ENCODE measurements at regions not wholly inside any gene's neighbourhood (a gene's known extent, or its start where the extent isn't known, plus 50 kb on each side); places are given as distances from the start of the nearest gene placed in this dataset.

DNA sequence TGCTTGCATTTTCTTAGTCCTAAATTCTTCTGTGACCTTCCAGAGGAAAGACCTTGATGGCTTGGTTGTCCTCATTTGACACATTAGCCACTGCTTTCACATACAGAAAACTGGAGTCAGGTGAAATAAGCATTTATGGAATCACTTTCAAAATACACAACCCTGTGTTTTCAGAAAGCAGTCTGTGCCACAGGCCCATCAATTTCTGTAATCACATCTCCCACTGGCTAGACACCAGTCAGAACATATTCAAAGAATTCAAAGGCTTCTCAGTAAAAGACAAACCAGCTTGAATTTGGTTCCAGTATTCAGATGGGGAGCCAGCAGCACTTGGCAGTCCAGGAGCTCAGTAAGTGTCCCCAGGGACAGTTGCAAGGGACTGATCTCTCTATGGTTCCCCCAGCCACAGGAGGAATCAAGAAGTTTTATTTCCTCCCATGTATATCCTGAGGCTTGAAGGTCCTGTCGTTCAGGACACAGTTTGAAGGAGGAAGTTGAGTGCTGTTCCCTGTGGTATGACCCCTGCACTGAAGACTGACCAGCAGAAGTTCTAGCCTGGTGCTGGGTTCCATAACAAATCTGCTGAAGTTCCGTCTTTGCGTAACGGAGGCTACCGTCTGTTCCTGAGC is 214.3 kb downstream of the FOXO1 start:
- no peak for DNase-seq (ENCODE audit: extremely low read depth, low read depth)
- TF ChIP-seq, protein P1, sequence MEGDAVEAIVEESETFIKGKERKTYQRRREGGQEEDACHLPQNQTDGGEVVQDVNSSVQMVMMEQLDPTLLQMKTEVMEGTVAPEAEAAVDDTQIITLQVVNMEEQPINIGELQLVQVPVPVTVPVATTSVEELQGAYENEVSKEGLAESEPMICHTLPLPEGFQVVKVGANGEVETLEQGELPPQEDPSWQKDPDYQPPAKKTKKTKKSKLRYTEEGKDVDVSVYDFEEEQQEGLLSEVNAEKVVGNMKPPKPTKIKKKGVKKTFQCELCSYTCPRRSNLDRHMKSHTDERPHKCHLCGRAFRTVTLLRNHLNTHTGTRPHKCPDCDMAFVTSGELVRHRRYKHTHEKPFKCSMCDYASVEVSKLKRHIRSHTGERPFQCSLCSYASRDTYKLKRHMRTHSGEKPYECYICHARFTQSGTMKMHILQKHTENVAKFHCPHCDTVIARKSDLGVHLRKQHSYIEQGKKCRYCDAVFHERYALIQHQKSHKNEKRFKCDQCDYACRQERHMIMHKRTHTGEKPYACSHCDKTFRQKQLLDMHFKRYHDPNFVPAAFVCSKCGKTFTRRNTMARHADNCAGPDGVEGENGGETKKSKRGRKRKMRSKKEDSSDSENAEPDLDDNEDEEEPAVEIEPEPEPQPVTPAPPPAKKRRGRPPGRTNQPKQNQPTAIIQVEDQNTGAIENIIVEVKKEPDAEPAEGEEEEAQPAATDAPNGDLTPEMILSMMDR (IDR thresholded peaks at IDR 0.05; ENCODE audit: low read depth, low read length): no peak

DNA sequence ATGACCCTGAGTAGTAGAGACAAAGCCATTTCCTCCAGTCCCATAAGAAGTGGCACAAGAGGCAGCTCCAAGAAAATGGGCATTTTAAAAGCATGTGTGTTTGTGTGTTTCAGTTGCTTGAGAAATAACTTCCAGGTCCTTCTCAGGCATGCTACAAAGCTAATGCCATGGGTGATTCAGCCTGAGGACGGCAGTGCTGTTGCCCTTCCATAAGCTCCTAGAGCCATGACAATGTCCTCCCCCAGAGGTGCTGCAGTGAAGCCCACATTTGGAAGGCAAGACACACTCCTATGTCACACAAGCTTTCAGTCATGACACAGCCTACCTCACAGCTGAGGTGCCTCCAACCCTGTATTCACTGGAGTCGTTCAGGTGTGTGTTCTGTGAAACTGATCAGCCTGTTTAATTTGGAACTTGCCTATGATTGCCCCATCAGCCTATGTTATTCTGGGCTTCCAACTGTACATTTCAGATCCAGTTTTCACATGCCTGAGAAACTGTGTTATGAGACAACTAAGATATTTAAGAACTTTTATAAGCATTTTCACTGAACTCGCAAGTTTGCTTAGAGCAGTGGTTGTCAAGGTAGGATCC is 213.6 kb downstream of the FOXO1 start:
- TF ChIP-seq, protein P1 (IDR thresholded peaks at IDR 0.05; ENCODE audit: low read depth, low read length): no peak

DNA sequence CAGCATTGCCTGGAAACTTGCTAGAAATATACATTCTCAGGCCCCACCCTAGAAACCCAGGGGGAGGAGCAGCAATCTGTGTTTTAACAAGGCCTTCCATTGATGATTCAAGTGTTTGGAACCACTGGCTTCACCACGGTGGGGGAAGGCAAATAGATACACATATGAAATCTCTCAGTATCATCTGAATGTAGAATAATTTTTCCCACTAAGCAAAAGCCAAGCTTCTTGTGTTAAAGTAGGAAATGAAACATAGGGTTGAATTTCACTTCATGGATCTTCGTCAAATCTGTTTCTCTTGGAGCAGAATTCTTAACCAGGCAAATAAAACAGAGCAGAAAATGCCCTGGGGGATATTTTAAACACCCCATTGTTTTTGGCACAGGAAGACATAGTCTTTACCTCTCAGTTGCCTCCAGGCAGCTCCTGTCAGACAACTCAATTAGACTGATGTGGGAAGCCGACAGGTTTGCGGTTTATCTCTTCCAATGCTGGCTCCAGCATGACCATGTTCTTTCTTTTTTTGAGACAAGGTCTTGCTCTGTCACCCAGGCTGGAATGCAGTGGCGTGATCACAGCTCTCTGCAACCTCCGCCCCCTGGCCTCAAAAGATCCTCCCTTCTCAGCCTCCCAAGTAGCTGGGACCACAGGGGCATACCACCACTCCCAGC is 213.0 kb downstream of the FOXO1 start:
- DNase-seq (ENCODE audit: extremely low read depth, low read depth): no peak
- TF ChIP-seq, protein P1 (IDR thresholded peaks at IDR 0.05; ENCODE audit: low read depth, low read length): no peak

More for the DNA sequence above, 213.6 kb downstream of the FOXO1 start:
- no peak for DNase-seq (ENCODE audit: extremely low read depth, low read depth)

DNA sequence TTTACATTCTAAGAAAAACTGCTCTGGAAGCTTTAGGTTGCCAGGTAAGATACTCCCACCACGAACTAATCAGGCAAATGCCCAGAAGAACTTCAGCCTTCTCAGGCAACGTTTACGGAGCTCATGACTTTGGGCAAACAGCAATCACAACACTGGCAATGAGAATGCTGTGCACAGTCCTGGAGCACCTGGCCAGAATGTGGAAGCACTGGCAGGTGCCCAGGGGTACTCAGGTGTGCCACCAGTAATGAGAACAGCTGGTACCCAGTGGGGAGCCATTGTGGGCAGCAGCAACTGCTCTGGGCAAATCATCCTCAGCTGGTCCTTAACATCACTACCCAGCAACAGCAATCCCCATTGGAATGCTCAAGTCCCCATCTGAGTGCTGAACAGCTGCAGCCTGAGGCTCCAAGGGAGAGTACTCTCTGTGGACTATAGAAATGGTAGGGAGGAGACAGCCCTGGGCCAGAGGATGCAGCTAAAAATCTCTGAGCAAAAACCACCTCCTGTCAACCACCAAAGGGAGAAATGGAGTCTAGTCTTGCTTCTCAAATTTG is 210.0 kb downstream of the FOXO1 start:
- TF ChIP-seq, protein P1 (IDR thresholded peaks at IDR 0.05; ENCODE audit: low read depth, low read length): no peak
- no peak for DNase-seq (ENCODE audit: extremely low read depth, low read depth)

DNA sequence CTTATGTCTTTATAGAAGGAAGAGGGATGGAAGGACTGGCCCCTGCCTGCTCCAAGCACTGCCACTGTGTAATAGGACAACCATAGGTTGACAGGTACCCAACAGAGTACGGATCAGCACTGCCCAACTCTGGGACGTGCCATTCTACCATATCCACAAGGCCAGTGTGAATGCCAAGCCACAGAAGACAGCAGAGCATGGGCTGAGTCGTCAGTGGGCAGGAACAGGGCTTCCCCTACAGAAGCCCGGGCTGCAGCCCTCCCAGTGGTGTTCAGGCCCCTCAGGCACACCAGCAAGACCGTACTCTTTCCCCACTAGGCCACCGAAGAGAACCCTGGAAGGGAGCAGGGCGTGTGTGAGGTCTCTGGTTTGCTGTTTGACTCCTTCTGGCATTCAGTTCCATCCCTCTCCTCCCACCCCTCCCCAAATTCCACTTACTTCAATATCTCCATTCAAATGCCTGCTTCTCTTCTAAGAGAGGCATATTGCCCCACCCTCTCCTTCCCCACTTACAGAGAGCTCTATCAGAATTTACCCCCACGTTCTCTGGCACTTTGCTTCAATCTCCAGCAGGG is 209.4 kb downstream of the FOXO1 start:
- TF ChIP-seq, protein P1 (IDR thresholded peaks at IDR 0.05; ENCODE audit: low read depth, low read length): no peak
- DNase-seq (ENCODE audit: extremely low read depth, low read depth): no peak

DNA sequence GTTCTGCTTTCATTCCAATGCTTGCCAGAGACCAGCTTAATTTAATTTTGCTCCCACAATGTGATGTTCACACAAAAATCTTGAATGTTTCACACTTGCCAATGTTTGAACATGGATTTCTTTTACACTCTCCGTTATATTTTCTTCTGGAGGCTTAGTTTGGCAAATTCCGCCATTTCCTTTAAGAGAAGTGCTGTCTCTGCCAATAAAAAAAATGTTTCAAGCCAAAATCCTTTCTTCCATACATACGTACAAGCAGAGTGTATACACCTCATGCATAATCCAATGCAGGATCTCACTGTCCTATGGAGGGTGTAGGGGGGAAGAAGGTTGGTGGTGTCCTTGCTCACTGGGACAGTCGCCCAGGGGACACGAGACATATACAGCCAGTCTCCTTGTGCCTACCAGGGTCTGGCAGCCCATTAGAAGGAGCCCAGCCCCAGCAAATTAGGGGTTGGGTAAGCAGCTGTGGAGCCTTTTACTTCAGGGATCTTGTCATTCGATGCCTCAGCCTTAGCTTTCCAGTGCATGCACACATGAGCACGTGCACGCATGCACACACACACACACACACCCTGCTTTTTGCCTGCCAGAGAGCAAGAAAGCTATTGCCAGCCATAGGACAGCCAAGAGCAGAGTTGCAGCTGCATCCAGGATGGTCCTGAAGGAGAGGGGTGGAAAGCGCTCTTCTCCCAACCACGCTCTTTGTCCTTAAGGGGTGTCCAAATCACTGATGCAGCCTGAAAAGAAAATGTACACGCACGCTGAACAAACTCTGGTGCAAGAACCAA is 208.3 kb downstream of the FOXO1 start:
- TF ChIP-seq, protein P1 (IDR thresholded peaks at IDR 0.05; ENCODE audit: low read depth, low read length): no peak
- no peak for DNase-seq (ENCODE audit: extremely low read depth, low read depth)
